ENCODE measurements at regions not wholly inside any gene's neighbourhood (a gene's known extent, or its start where the extent isn't known, plus 50 kb on each side); places are given as distances from the start of the nearest gene placed in this dataset.

GRCh38 chr10:21238717-21239116 is 286.8 kb downstream of the SKIDA1 start:
- ATAC-seq, result no peak
- TF ChIP-seq MEF2B (IDR thresholded peaks at IDR 0.05; ENCODE audit: partially characterized antibody, poor library complexity, severe bottlenecking) (no peak), SUPT20H (IDR thresholded peaks at IDR 0.05; ENCODE audit: borderline replicate concordance, control insufficient read depth, low read depth, low read length) (no peak), JUND (IDR thresholded peaks at IDR 0.05; ENCODE audit: low read depth, low read length) (no peak), CUX1 (IDR thresholded peaks at IDR 0.05; ENCODE audit: insufficient replicate concordance, low read depth, low read length) (no peak), MAX (IDR thresholded peaks at IDR 0.05; ENCODE audit: low read depth, low read length) (no peak), CHD2 (IDR thresholded peaks at IDR 0.05; ENCODE audit: borderline replicate concordance, low read depth, low read length) (no peak), E4F1 (IDR thresholded peaks at IDR 0.05; ENCODE audit: borderline replicate concordance, partially characterized antibody) (no peak), REST (IDR thresholded peaks at IDR 0.05; ENCODE audit: low read depth, low read length) (no peak), YBX1 (IDR thresholded peaks at IDR 0.05) (no peak)

More at GRCh38 chr10:21238717-21239116, 286.8 kb downstream of the SKIDA1 start:
- Histone ChIP-seq H2AFZ (ENCODE audit: control insufficient read depth, low read depth, low read length) (no peak overlapping the region), H3K4me1 (ENCODE audit: control insufficient read depth, insufficient read depth, low read length) (no peaks in the 10 kb centered on the region), H3K36me3 (ENCODE audit: control insufficient read depth in 2 of 2, insufficient read depth in 2 of 2, low read length in 1 of 2) (no peaks in the 10 kb centered on the region), H4K20me1 (ENCODE audit: control insufficient read depth, insufficient read depth) (no peaks in the 10 kb centered on the region), H3K27me3 (replicated peaks in 1 of 2; ENCODE audit: control insufficient read depth in 2 of 2, insufficient read depth in 2 of 2, low read length in 1 of 2) (no peaks in the 10 kb centered on the region), H3K4me3 (no peak overlapping the region), H3K79me2 (ENCODE audit: control insufficient read depth, insufficient read depth, low read length) (no peaks in the 10 kb centered on the region), H3K27ac (ENCODE audit: control insufficient read depth, insufficient read depth) (no peak overlapping the region), H3K4me2 (ENCODE audit: control insufficient read depth, insufficient read depth) (no peak overlapping the region), H3K9me3 (replicated peaks; ENCODE audit: control insufficient read depth, insufficient read depth, low read length) (no peaks in the 10 kb centered on the region), H3K9ac (ENCODE audit: control insufficient read depth, insufficient read depth, low read length) (no peak overlapping the region)
- in situ Hi-C loops (cut with MboI) (no loop called here), intact Hi-C loops (cut with micrococcal nuclease; ENCODE audit: unreplicated experiment) (no loop called here)
- RAD21 ChIA-PET (ENCODE audit: unreplicated experiment), result no interaction called here
- no peak for FAIRE-seq
- 28% methylated on average over 2 of the region's 2 CpGs for WGBS (ENCODE audit: insufficient coverage, insufficient replicate concordance, low lambda C conversion rate, missing lambda C conversion rate)
- DNase-seq (ENCODE audit: low read depth, low spot score), result no peak
- SMC1A ChIA-PET (ENCODE audit: uncharacterized antibody, unreplicated experiment), result no interaction called here
- BruUV-seq (replicated peaks), result no TSS peak
- CTCF ChIA-PET, result no interaction called here
- POLR2A ChIA-PET, result no interaction called here
